Stimulated activated CD8-positive, alpha-beta memory T cell treated with anti-CD3 and anti-CD28 coated beads, Interleukin-7, amount 100 ng/mL, for 1 hour (primary cell): ENCODE measurements at regions not wholly inside any gene's neighbourhood (a gene's known extent, or its start where the extent isn't known, plus 50 kb on each side); places are given as distances from the start of the nearest gene placed in this dataset.
"Not testable (repeated sequence)": the region's sequence is repeated elsewhere in the genome, so short reads cannot be mapped to it uniquely, and the experiment has no call there.

Experiments used
- DNase-seq, 2 donors: peaks; one replicate each; pipeline ENCODE4 v3.0.0-alpha.2; 2020; ENCODE audit warnings: low read depth in 2 of 2

- DNase-seq, result no peak
Measured at GRCh38 chr14:62501021-62501750, 544.1 kb downstream of the KCNH5 start.

- no peak for DNase-seq
Measured at GRCh38 chr14:62505045-62505444, 540.2 kb downstream of the KCNH5 start.

GRCh38 chr14:62521309-62521708 lies 523.9 kb downstream of the KCNH5 start:
- DNase-seq, result not testable (repeated sequence)

GRCh38 chr14:62528296-62528695 lies 517.0 kb downstream of the KCNH5 start:
- no peak for DNase-seq

- DNase-seq, result no peak
Measured at GRCh38 chr14:62532181-62532580, 513.1 kb downstream of the KCNH5 start.

GRCh38 chr14:62546862-62547474 lies 498.3 kb downstream of the KCNH5 start:
- DNase-seq, result no peak

GRCh38 chr14:62557416-62557815 lies 487.8 kb downstream of the KCNH5 start:
- DNase-seq, result no peak

GRCh38 chr14:62558451-62558850 lies 486.8 kb downstream of the KCNH5 start:
- DNase-seq, result no peak

GRCh38 chr14:62585247-62585646 lies 460.0 kb downstream of the KCNH5 start:
- DNase-seq, result no peak

- no peak for DNase-seq
Measured at GRCh38 chr14:62592877-62593276, 452.4 kb downstream of the KCNH5 start.

- no peak for DNase-seq
Measured at GRCh38 chr14:62597143-62597542, 448.1 kb downstream of the KCNH5 start.

GRCh38 chr14:62599616-62600385 lies 445.5 kb downstream of the KCNH5 start:
- no peak for DNase-seq

GRCh38 chr14:62602712-62603111 lies 442.5 kb downstream of the KCNH5 start:
- DNase-seq, result no peak

GRCh38 chr14:62604524-62604923 lies 440.7 kb downstream of the KCNH5 start:
- DNase-seq, result no peak

- no peak for DNase-seq
Measured at GRCh38 chr14:62614122-62614521, 431.1 kb downstream of the KCNH5 start.

GRCh38 chr14:62616668-62617067 lies 428.6 kb downstream of the KCNH5 start:
- DNase-seq, result no peak

GRCh38 chr14:62626416-62626815 lies 418.8 kb downstream of the KCNH5 start:
- no peak for DNase-seq

- DNase-seq, result no peak
Measured at GRCh38 chr14:62629176-62629725, 416.0 kb downstream of the KCNH5 start.

- no peak for DNase-seq
Measured at GRCh38 chr14:62631176-62631575, 414.1 kb downstream of the KCNH5 start.

- no peak for DNase-seq
Measured at GRCh38 chr14:62632771-62633170, 412.5 kb downstream of the KCNH5 start.

- DNase-seq, result no peak
Measured at GRCh38 chr14:62645649-62646048, 399.6 kb downstream of the KCNH5 start.
